OCI-LY1 (cell line): ENCODE measurements at regions not wholly inside any gene's neighbourhood (a gene's known extent, or its start where the extent isn't known, plus 50 kb on each side); places are given as distances from the start of the nearest gene placed in this dataset.

Experiments used
- H2AFZ ChIP-seq: fragments of 200-600 bp; sonication (generic), shearing (Covaris generic); 2 replicates; pipeline ENCODE4 v1.6.0; 2014; ENCODE audit warnings: antibody characterized with exemption, mild to moderate bottlenecking, low read length
- H3F3A ChIP-seq: fragments of 200-600 bp; sonication (generic), shearing (Covaris generic); 2 replicates; pipeline ENCODE4 v1.6.0; 2014; ENCODE audit warnings: mild to moderate bottlenecking, antibody characterized with exemption, low read length, moderate library complexity; ENCODE audit not compliant: insufficient read depth
- H3K27ac ChIP-seq: fragments of 200-600 bp; sonication (generic); 2 replicates; pipeline ENCODE4 v1.5.1; 2014; ENCODE audit warnings: low read length, mixed run types, mild to moderate bottlenecking, low read depth; ENCODE audit not compliant: poor library complexity, severe bottlenecking
- H3K27me3 ChIP-seq: fragments of 200-600 bp; sonication (generic); 2 replicates; pipeline ENCODE4 v1.6.0; 2014; ENCODE audit warnings: antibody characterized with exemption, mild to moderate bottlenecking, low read length, moderate library complexity; ENCODE audit not compliant: insufficient read depth
- H3K36me3 ChIP-seq: fragments of 200-600 bp; sonication (generic); 2 replicates; pipeline ENCODE4 v1.6.1; 2014; ENCODE audit warnings: mild to moderate bottlenecking, antibody characterized with exemption, low read length, moderate library complexity, mixed read lengths; ENCODE audit not compliant: insufficient read depth
- H3K4me1 ChIP-seq: fragments of 200-600 bp; sonication (generic); 2 replicates; pipeline ENCODE4 v1.5.1; 2014; ENCODE audit warnings: mild to moderate bottlenecking, low read length, moderate library complexity; ENCODE audit not compliant: insufficient read depth, severe bottlenecking
- H3K4me2 ChIP-seq: fragments of 200-600 bp; sonication (generic), shearing (Covaris generic); 2 replicates; pipeline ENCODE4 v1.6.1; 2014; ENCODE audit warnings: low read length
- H3K4me3 ChIP-seq: fragments of 200-600 bp; sonication (generic); 2 replicates; pipeline ENCODE4 v1.5.1; 2014; ENCODE audit warnings: low read length, low read depth, mild to moderate bottlenecking, mixed read lengths; ENCODE audit not compliant: poor library complexity, severe bottlenecking
- H3K79me2 ChIP-seq: fragments of 200-600 bp; shearing (Covaris generic); 2 replicates; pipeline ENCODE4 v1.6.1; 2016; ENCODE audit warnings: mixed run types, low read length, mixed read lengths; ENCODE audit not compliant: insufficient read depth
- H3K9ac ChIP-seq: fragments of 200-600 bp; sonication (generic), shearing (Covaris generic); 2 replicates; pipeline ENCODE4 v1.6.1; 2014; ENCODE audit warnings: mild to moderate bottlenecking, low read length, mixed read lengths
- H3K9me2 ChIP-seq: fragments of 200-600 bp; sonication (generic), shearing (Covaris generic); 2 replicates; pipeline ENCODE4 v1.6.1; 2014; ENCODE audit warnings: low read depth, mild to moderate bottlenecking, low read length, mixed read lengths
- H3K9me3 ChIP-seq: fragments of 200-600 bp; shearing (Covaris generic); 2 replicates; pipeline ENCODE4 v1.6.1; 2014; ENCODE audit warnings: low read length, mixed read lengths
- H4K20me1 ChIP-seq: fragments of 200-600 bp; sonication (generic), shearing (Covaris generic); 2 replicates; pipeline ENCODE4 v1.6.0; 2016; ENCODE audit warnings: mild to moderate bottlenecking, low read length; ENCODE audit not compliant: insufficient read depth
- CTCF ChIP-seq: fragments of 200-600 bp; sonication (generic), shearing (Covaris generic); IDR thresholded peaks from 2 replicates; pipeline ENCODE4 v1.5.1; 2017; ENCODE audit warnings: mild to moderate bottlenecking, antibody characterized with exemption, low read length, moderate library complexity, mixed read lengths
- EZH2 ChIP-seq: fragments of 200-600 bp; sonication (generic), shearing (Covaris generic); IDR thresholded peaks from 2 replicates; pipeline ENCODE4 v1.8.0; 2017; ENCODE audit warnings: borderline replicate concordance, mixed run types, mild to moderate bottlenecking, antibody characterized with exemption, low read length, moderate library complexity, mixed read lengths

GRCh38 chr4:3873408-3874027 is 107.3 kb downstream of the ADRA2C start:
- no peak overlapping the region for H3K9ac ChIP-seq
- no peaks in the 10 kb centered on the region for H3K4me1 ChIP-seq
- H2AFZ ChIP-seq = no peak overlapping the region
- no peaks in the 10 kb centered on the region for H4K20me1 ChIP-seq
- H3K27me3 ChIP-seq = no peaks in the 10 kb centered on the region
- H3K4me2 ChIP-seq = no peak overlapping the region
- no peaks in the 10 kb centered on the region for H3F3A ChIP-seq
- no peaks in the 10 kb centered on the region for H3K36me3 ChIP-seq
- H3K79me2 ChIP-seq = no peaks in the 10 kb centered on the region
- no peak overlapping the region for H3K27ac ChIP-seq
- no peaks in the 10 kb centered on the region for H3K9me2 ChIP-seq
- TF ChIP-seq CTCF = no peak
- TF ChIP-seq EZH2 = no peak
- no peak overlapping the region for H3K4me3 ChIP-seq
- H3K9me3 ChIP-seq = no peaks in the 10 kb centered on the region

- H3K4me3 ChIP-seq = no peak overlapping the region
- no peaks in the 10 kb centered on the region for H3K9me2 ChIP-seq
- H3K79me2 ChIP-seq = no peaks in the 10 kb centered on the region
- no peaks in the 10 kb centered on the region for H3K27me3 ChIP-seq
- H3K27ac ChIP-seq = no peak overlapping the region
- no peaks in the 10 kb centered on the region for H3F3A ChIP-seq
- no peak for TF ChIP-seq CTCF
- TF ChIP-seq EZH2 = no peak
- H4K20me1 ChIP-seq = no peaks in the 10 kb centered on the region
- no peak overlapping the region for H3K4me2 ChIP-seq
- H3K9ac ChIP-seq = no peak overlapping the region
- H3K4me1 ChIP-seq = no peaks in the 10 kb centered on the region
- H3K36me3 ChIP-seq = no peaks in the 10 kb centered on the region
- no peak overlapping the region for H2AFZ ChIP-seq
- H3K9me3 ChIP-seq = no peaks in the 10 kb centered on the region
Observed at GRCh38 chr4:3874028-3874415, 107.8 kb downstream of the ADRA2C start.

- no peaks in the 10 kb centered on the region for H3K9me3 ChIP-seq
- H3K4me1 ChIP-seq = no peaks in the 10 kb centered on the region
- H3K27me3 ChIP-seq = no peaks in the 10 kb centered on the region
- no peak overlapping the region for H3K4me2 ChIP-seq
- H3F3A ChIP-seq = no peaks in the 10 kb centered on the region
- no peaks in the 10 kb centered on the region for H3K9me2 ChIP-seq
- no peak overlapping the region for H3K27ac ChIP-seq
- H3K36me3 ChIP-seq = no peaks in the 10 kb centered on the region
- H3K4me3 ChIP-seq = no peak overlapping the region
- TF ChIP-seq EZH2 = no peak
- no peak for TF ChIP-seq CTCF
- H3K9ac ChIP-seq = no peak overlapping the region
- H3K79me2 ChIP-seq = no peaks in the 10 kb centered on the region
- H4K20me1 ChIP-seq = no peaks in the 10 kb centered on the region
- H2AFZ ChIP-seq = no peak overlapping the region
Observed at GRCh38 chr4:3874525-3875110, 108.4 kb downstream of the ADRA2C start.
